MM.1S (cell line): ENCODE measurements at regions not wholly inside any gene's neighbourhood (a gene's known extent, or its start where the extent isn't known, plus 50 kb on each side); places are given as distances from the start of the nearest gene placed in this dataset.

Source experiments
- EZH2 ChIP-seq: fragments of 300-600 bp; sonication (generic); optimal IDR thresholded peaks from 2 replicates; pipeline ENCODE3; 2017; ENCODE audit warnings: low read depth, mild to moderate bottlenecking, antibody characterized with exemption, low read length, mixed read lengths
- TF ChIP-seq, protein P1 (sequence below): fragments of 300-600 bp; sonication (generic); IDR thresholded peaks from 2 replicates; pipeline ENCODE4 v1.5.1; 2016; ENCODE audit warnings: antibody characterized with exemption, low read length, mixed read lengths

- TF ChIP-seq, protein P1, sequence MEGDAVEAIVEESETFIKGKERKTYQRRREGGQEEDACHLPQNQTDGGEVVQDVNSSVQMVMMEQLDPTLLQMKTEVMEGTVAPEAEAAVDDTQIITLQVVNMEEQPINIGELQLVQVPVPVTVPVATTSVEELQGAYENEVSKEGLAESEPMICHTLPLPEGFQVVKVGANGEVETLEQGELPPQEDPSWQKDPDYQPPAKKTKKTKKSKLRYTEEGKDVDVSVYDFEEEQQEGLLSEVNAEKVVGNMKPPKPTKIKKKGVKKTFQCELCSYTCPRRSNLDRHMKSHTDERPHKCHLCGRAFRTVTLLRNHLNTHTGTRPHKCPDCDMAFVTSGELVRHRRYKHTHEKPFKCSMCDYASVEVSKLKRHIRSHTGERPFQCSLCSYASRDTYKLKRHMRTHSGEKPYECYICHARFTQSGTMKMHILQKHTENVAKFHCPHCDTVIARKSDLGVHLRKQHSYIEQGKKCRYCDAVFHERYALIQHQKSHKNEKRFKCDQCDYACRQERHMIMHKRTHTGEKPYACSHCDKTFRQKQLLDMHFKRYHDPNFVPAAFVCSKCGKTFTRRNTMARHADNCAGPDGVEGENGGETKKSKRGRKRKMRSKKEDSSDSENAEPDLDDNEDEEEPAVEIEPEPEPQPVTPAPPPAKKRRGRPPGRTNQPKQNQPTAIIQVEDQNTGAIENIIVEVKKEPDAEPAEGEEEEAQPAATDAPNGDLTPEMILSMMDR = no peak
- TF ChIP-seq EZH2 = no peak
Observed at GRCh38 chr20:1805161-1805581, 90.0 kb upstream of the SIRPA start.
